Upper lobe of left lung (tissue), 4 donors: ENCODE measurements at regions not wholly inside any gene's neighbourhood (a gene's known extent, or its start where the extent isn't known, plus 50 kb on each side); places are given as distances from the start of the nearest gene placed in this dataset.

Experiments used
- EP300 ChIP-seq, 4 donors: sonication (generic); formaldehyde crosslinking; IDR thresholded peaks; one replicate each; pipeline ENCODE4 v1.5.1; 2017; ENCODE audit warnings: antibody characterized with exemption in 4 of 4, control low read depth in 2 of 4
- POLR2AphosphoS5 ChIP-seq, 2 donors: sonication (generic); formaldehyde crosslinking; IDR thresholded peaks; one replicate each; pipeline ENCODE4 v1.5.1; 2017; ENCODE audit warnings: antibody characterized with exemption in 2 of 2
- TF ChIP-seq, protein P1 (sequence below), 6 experiments: fragments of 450-650 bp in 4 of 6; fragments of 200-600 bp in 2 of 6; sonication (generic) in 2 of 6; IDR thresholded peaks; one replicate each; pipeline ENCODE4 v1.5.1; 2016 to 2019; ENCODE audit warnings: antibody characterized with exemption in 6 of 6

GRCh38 chr5:118336468-118336867, 651.9 kb downstream of the DTWD2 start:
- TF ChIP-seq, protein P1, sequence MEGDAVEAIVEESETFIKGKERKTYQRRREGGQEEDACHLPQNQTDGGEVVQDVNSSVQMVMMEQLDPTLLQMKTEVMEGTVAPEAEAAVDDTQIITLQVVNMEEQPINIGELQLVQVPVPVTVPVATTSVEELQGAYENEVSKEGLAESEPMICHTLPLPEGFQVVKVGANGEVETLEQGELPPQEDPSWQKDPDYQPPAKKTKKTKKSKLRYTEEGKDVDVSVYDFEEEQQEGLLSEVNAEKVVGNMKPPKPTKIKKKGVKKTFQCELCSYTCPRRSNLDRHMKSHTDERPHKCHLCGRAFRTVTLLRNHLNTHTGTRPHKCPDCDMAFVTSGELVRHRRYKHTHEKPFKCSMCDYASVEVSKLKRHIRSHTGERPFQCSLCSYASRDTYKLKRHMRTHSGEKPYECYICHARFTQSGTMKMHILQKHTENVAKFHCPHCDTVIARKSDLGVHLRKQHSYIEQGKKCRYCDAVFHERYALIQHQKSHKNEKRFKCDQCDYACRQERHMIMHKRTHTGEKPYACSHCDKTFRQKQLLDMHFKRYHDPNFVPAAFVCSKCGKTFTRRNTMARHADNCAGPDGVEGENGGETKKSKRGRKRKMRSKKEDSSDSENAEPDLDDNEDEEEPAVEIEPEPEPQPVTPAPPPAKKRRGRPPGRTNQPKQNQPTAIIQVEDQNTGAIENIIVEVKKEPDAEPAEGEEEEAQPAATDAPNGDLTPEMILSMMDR (IDR thresholded peaks at IDR 0.05) = no peak
- TF ChIP-seq EP300 (IDR thresholded peaks at IDR 0.05) (no peak), POLR2AphosphoS5 (IDR thresholded peaks at IDR 0.05) (no peak)
